GM23338 (cell line): ENCODE measurements at regions not wholly inside any gene's neighbourhood (a gene's known extent, or its start where the extent isn't known, plus 50 kb on each side); places are given as distances from the start of the nearest gene placed in this dataset.

Source experiments
- ATAC-seq: fragments of 200-7000 bp; cut with Tn5 transposase; 3 replicates; pipeline ENCODE4 v1.9.1; 2020
- DNase-seq: peaks from one replicate; pipeline ENCODE4 v3.0.0-alpha.2; 2015; ENCODE audit warnings: low spot score
- H2AFZ ChIP-seq: fragments of 200-600 bp; sonication (generic); 2 replicates; pipeline ENCODE4 v1.8.0; 2016; ENCODE audit warnings: antibody characterized with exemption, mild to moderate bottlenecking, moderate library complexity
- H3F3A ChIP-seq: fragments of 200-600 bp; sonication (generic); replicated peaks from 2 replicates; pipeline ENCODE4 v1.8.0; 2017; ENCODE audit warnings: antibody characterized with exemption, mixed run types, low read depth
- H3K27ac ChIP-seq: fragments of 200-600 bp; sonication (generic); 2 replicates; pipeline ENCODE4 v1.6.1; 2016; ENCODE audit warnings: low read depth
- H3K27me3 ChIP-seq: fragments of 200-600 bp; sonication (generic); 2 replicates; pipeline ENCODE4 v1.8.0; 2016; ENCODE audit warnings: mild to moderate bottlenecking, mixed run types, moderate library complexity; ENCODE audit not compliant: insufficient read depth
- H3K36me3 ChIP-seq: fragments of 200-600 bp; sonication (generic); 2 replicates; pipeline ENCODE4 v1.8.0; 2016; ENCODE audit warnings: mild to moderate bottlenecking; ENCODE audit not compliant: insufficient read depth
- H3K4me1 ChIP-seq: fragments of 200-600 bp; sonication (generic); 2 replicates; pipeline ENCODE4 v1.8.0; 2016; ENCODE audit warnings: mild to moderate bottlenecking, moderate library complexity; ENCODE audit not compliant: insufficient read depth
- H3K4me2 ChIP-seq: fragments of 200-600 bp; sonication (generic); 2 replicates; pipeline ENCODE4 v1.7.1; 2017; ENCODE audit warnings: mixed run types
- H3K4me3 ChIP-seq: fragments of 200-600 bp; sonication (generic); 2 replicates; pipeline ENCODE4 v1.6.1; 2016; ENCODE audit warnings: mixed run types
- H3K79me2 ChIP-seq: fragments of 200-600 bp; sonication (generic); replicated peaks from 2 replicates; pipeline ENCODE4 v1.8.0; 2017; ENCODE audit warnings: mild to moderate bottlenecking; ENCODE audit not compliant: insufficient read depth
- H3K9me2 ChIP-seq: fragments of 200-600 bp; sonication (generic); 2 replicates; pipeline ENCODE4 v1.8.0; 2017; ENCODE audit not compliant: insufficient read depth
- H4K20me1 ChIP-seq: fragments of 200-600 bp; sonication (generic); replicated peaks from 2 replicates; pipeline ENCODE4 v1.8.0; 2017; ENCODE audit warnings: mild to moderate bottlenecking; ENCODE audit not compliant: insufficient read depth
- H3K27ac Mint-ChIP-seq: 2 replicates; pipeline ENCODE4 v1.8.0; 2020; ENCODE audit warnings: inconsistent platforms, mild to moderate bottlenecking, moderate library complexity, mixed read lengths
- H3K27me3 Mint-ChIP-seq: 3 replicates; pipeline ENCODE4 v1.8.0; 2022; ENCODE audit warnings: low read depth, mild to moderate bottlenecking, moderate library complexity, mixed read lengths, inconsistent platforms; ENCODE audit not compliant: insufficient read depth, poor library complexity
- H3K36me3 Mint-ChIP-seq: 3 replicates; pipeline ENCODE4 v1.8.0; 2021; ENCODE audit warnings: low read depth, mild to moderate bottlenecking, inconsistent platforms, moderate library complexity, mixed read lengths
- H3K4me1 Mint-ChIP-seq: 3 replicates; pipeline ENCODE4 v1.8.0; 2020; ENCODE audit warnings: mild to moderate bottlenecking, inconsistent platforms, mixed read lengths
- H3K4me3 Mint-ChIP-seq: 3 replicates; pipeline ENCODE4 v1.8.0; 2021; ENCODE audit warnings: moderate library complexity, mild to moderate bottlenecking, inconsistent platforms, mixed read lengths
- H3K9me3 Mint-ChIP-seq: 3 replicates; pipeline ENCODE4 v1.8.0; 2020; ENCODE audit warnings: moderate library complexity, mild to moderate bottlenecking, inconsistent platforms, mixed read lengths
- CREB1 ChIP-seq: fragments of 250-450 bp; sonication (Bioruptor Pico); IDR thresholded peaks from 2 replicates; pipeline ENCODE4 v1.5.0; 2020; ENCODE audit warnings: low read depth, mild to moderate bottlenecking, moderate library complexity
- ETS1 ChIP-seq: IDR thresholded peaks from 2 replicates; pipeline ENCODE4 v1.6.1; 2016; ENCODE audit warnings: antibody characterized with exemption
- EZH2 ChIP-seq: fragments of 200-600 bp; sonication (generic); IDR thresholded peaks from one replicate; pipeline ENCODE4 v1.8.0; 2017; ENCODE audit warnings: antibody characterized with exemption, mild to moderate bottlenecking, low read depth; ENCODE audit not compliant: unreplicated experiment
- EZH2phosphoT487 ChIP-seq: fragments of 200-600 bp; sonication (generic); IDR thresholded peaks from one replicate; pipeline ENCODE4 v1.8.1; 2018; ENCODE audit warnings: antibody characterized with exemption; ENCODE audit not compliant: unreplicated experiment
- JUNB ChIP-seq: IDR thresholded peaks from one replicate; pipeline ENCODE4 v1.6.1; 2016; ENCODE audit warnings: antibody characterized with exemption; ENCODE audit not compliant: unreplicated experiment
- NANOG ChIP-seq: IDR thresholded peaks from 2 replicates; pipeline ENCODE4 v1.6.1; 2016; ENCODE audit warnings: antibody characterized with exemption, borderline replicate concordance
- POLR2AphosphoS5 ChIP-seq: IDR thresholded peaks from 2 replicates; pipeline ENCODE4 v1.6.1; 2016; ENCODE audit warnings: antibody characterized with exemption, low read depth
- REST ChIP-seq: IDR thresholded peaks from one replicate; pipeline ENCODE4 v1.6.1; 2018; ENCODE audit warnings: antibody characterized with exemption; ENCODE audit not compliant: unreplicated experiment
- ZNF114 ChIP-seq: fragments of 250-450 bp; sonication (Bioruptor Pico); IDR thresholded peaks from 2 replicates; pipeline ENCODE4 v1.5.0; 2020; ENCODE audit warnings: mild to moderate bottlenecking, moderate library complexity
- ZNF331 ChIP-seq: fragments of 250-450 bp; sonication (Bioruptor Pico); IDR thresholded peaks from 2 replicates; pipeline ENCODE4 v1.5.0; 2020; ENCODE audit warnings: low read depth, mild to moderate bottlenecking, moderate library complexity
- ZNF462 ChIP-seq: fragments of 250-450 bp; sonication (Bioruptor Pico); IDR thresholded peaks from 2 replicates; pipeline ENCODE4 v1.5.0; 2020; ENCODE audit warnings: mild to moderate bottlenecking, moderate library complexity

GRCh38 chr17:27396941-27397340 is 59.3 kb upstream of the KSR1 start (continued):
- no peak for TF ChIP-seq REST
- no peak for TF ChIP-seq EZH2
- TF ChIP-seq JUNB = no peak
- TF ChIP-seq POLR2AphosphoS5 = no peak
- no peak for TF ChIP-seq NANOG
- no peak for TF ChIP-seq ETS1
- TF ChIP-seq CREB1 (CRISPR knock-in tag) = no peak
- TF ChIP-seq ZNF114 (CRISPR knock-in tag) = no peak
- no peak for TF ChIP-seq ZNF331 (CRISPR knock-in tag)

- no peak overlapping the region for H3K4me3 Mint-ChIP-seq
- ATAC-seq (no peak), DNase-seq (no peak)
- Histone ChIP-seq H4K20me1 (no peaks in the 10 kb centered on the region), H3F3A (no peaks in the 10 kb centered on the region), H3K27ac (no peak overlapping the region), H3K27me3 (no peaks in the 10 kb centered on the region), H3K79me2 (no peaks in the 10 kb centered on the region), H3K4me2 (no peak overlapping the region), H3K9me2 (0 out of 2 replicates have a peak, but pooled peaks cover 2% of the 10 kb centered on the region), H3K36me3 (no peaks in the 10 kb centered on the region), H3K4me3 (no peak overlapping the region), H2AFZ (no peak overlapping the region), H3K4me1 (no peaks in the 10 kb centered on the region; the same call in 1 of the 2 replicates)
- H3K36me3 Mint-ChIP-seq = no peaks in the 10 kb centered on the region
- H3K27ac Mint-ChIP-seq = no peak overlapping the region
- peaks cover 5% of the 10 kb centered on the region for H3K4me1 Mint-ChIP-seq
- H3K9me3 Mint-ChIP-seq = no peaks in the 10 kb centered on the region; the same call in 1 of the 3 replicates
- peaks cover 2% of the 10 kb centered on the region for H3K27me3 Mint-ChIP-seq
- TF ChIP-seq CREB1 (CRISPR knock-in tag) (no peak), REST (no peak), ZNF462 (no peak), EZH2phosphoT487 (no peak), JUNB (no peak)
Observed at GRCh38 chr17:27398691-27399090, 57.6 kb upstream of the KSR1 start.
